DND-41 (cell line): ENCODE measurements at regions not wholly inside any gene's neighbourhood (a gene's known extent, or its start where the extent isn't known, plus 50 kb on each side); places are given as distances from the start of the nearest gene placed in this dataset.

Source experiments
- ATAC-seq: fragments of 200-7000 bp; cut with Tn5 transposase; 3 replicates; pipeline ENCODE4 v1.9.1; 2021; ENCODE audit warnings: low read depth; ENCODE audit not compliant: insufficient read depth
- DNase-seq: peaks from one replicate; pipeline ENCODE4 v3.0.0-alpha.2; 2020
- H2AFZ ChIP-seq: 2 replicates; pipeline ENCODE4 v1.6.0; 2012; ENCODE audit warnings: low read depth, low read length
- H3K27ac ChIP-seq: 2 replicates; pipeline ENCODE4 v1.5.1; 2012; ENCODE audit warnings: low read length, inconsistent platforms
- H3K27me3 ChIP-seq: fragments of 200-600 bp; sonication (generic); 2 replicates; pipeline ENCODE4 v1.6.0; 2012; ENCODE audit warnings: low read length, mild to moderate bottlenecking, inconsistent platforms; ENCODE audit not compliant: insufficient read depth, poor library complexity
- H3K36me3 ChIP-seq: 2 replicates; pipeline ENCODE4 v1.5.1; 2012; ENCODE audit warnings: low read length, inconsistent platforms; ENCODE audit not compliant: insufficient read depth
- H3K4me1 ChIP-seq: 2 replicates; pipeline ENCODE4 v1.5.1; 2012; ENCODE audit warnings: mild to moderate bottlenecking, low read length; ENCODE audit not compliant: insufficient read depth
- H3K4me2 ChIP-seq: 2 replicates; pipeline ENCODE4 v1.6.0; 2012; ENCODE audit warnings: mild to moderate bottlenecking, moderate library complexity, low read length, inconsistent platforms; ENCODE audit not compliant: insufficient read depth
- H3K4me3 ChIP-seq, 2 experiments: fragments of 200-600 bp in 1 of 2; shearing (Covaris generic) in 1 of 2; 2 replicates each; pipeline ENCODE4 v1.5.1; 2012 to 2016; ENCODE audit warnings: inconsistent platforms in 2 of 2, low read length in 2 of 2, mild to moderate bottlenecking in 2 of 2, low read depth in 1 of 2, moderate library complexity in 1 of 2
- H3K79me2 ChIP-seq: 2 replicates; pipeline ENCODE4 v1.6.0; 2012; ENCODE audit warnings: low read length, inconsistent platforms; ENCODE audit not compliant: insufficient read depth
- H3K9ac ChIP-seq: 2 replicates; pipeline ENCODE4 v1.6.0; 2012; ENCODE audit warnings: low read depth, mild to moderate bottlenecking, inconsistent platforms, low read length, moderate library complexity
- H3K9me3 ChIP-seq: 2 replicates; pipeline ENCODE4 v1.5.1; 2012; ENCODE audit warnings: low read length, moderate library complexity, mild to moderate bottlenecking, inconsistent platforms; ENCODE audit not compliant: insufficient read depth, severe bottlenecking
- H4K20me1 ChIP-seq: 2 replicates; pipeline ENCODE4 v1.6.0; 2012; ENCODE audit warnings: low read length; ENCODE audit not compliant: insufficient read depth
- EZH2 ChIP-seq: IDR thresholded peaks from 3 replicates; pipeline ENCODE4 v1.6.1; 2012; ENCODE audit warnings: borderline replicate concordance, low read depth, mild to moderate bottlenecking, moderate library complexity, low read length, inconsistent platforms; ENCODE audit not compliant: severe bottlenecking
- TF ChIP-seq, protein P1 (sequence below): IDR thresholded peaks from 2 replicates; pipeline ENCODE4 v1.5.1; 2012; ENCODE audit warnings: borderline replicate concordance, low read length, moderate library complexity, mild to moderate bottlenecking; ENCODE audit not compliant: poor library complexity, severe bottlenecking; ENCODE audit errors: extremely low read depth

DNA sequence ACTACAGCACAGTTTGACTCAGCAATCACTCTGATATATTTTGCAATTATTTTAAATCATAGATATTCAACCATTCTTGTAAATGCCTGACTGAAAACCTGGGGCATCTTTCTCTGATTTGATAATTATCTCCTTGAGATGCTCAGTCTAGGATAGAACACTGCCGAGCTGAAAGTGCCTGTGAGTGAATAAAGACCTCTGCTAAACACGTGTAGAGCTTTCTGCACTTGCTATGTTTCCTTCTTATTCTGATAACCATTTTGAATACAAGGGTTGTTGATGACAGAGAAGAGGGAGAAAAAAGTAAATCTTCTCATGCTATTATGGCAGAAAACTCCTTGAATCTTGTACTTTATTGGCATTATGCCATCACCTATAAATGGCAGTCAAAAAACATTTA is 1843.4 kb upstream of the IGFBP7 start:
- no peaks in the 10 kb centered on the region for H3K4me1 ChIP-seq
- no peak overlapping the region for H2AFZ ChIP-seq
- no peak overlapping the region for H3K27ac ChIP-seq
- H3K27me3 ChIP-seq = no peaks in the 10 kb centered on the region
- H3K4me3 ChIP-seq = no peak overlapping the region
- no peak overlapping the region for H3K9ac ChIP-seq
- H4K20me1 ChIP-seq = no peaks in the 10 kb centered on the region
- DNase-seq = no peak
- no peak overlapping the region for H3K4me2 ChIP-seq
- H3K9me3 ChIP-seq = no peaks in the 10 kb centered on the region
- TF ChIP-seq EZH2 = no peak
- TF ChIP-seq, protein P1, sequence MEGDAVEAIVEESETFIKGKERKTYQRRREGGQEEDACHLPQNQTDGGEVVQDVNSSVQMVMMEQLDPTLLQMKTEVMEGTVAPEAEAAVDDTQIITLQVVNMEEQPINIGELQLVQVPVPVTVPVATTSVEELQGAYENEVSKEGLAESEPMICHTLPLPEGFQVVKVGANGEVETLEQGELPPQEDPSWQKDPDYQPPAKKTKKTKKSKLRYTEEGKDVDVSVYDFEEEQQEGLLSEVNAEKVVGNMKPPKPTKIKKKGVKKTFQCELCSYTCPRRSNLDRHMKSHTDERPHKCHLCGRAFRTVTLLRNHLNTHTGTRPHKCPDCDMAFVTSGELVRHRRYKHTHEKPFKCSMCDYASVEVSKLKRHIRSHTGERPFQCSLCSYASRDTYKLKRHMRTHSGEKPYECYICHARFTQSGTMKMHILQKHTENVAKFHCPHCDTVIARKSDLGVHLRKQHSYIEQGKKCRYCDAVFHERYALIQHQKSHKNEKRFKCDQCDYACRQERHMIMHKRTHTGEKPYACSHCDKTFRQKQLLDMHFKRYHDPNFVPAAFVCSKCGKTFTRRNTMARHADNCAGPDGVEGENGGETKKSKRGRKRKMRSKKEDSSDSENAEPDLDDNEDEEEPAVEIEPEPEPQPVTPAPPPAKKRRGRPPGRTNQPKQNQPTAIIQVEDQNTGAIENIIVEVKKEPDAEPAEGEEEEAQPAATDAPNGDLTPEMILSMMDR = no peak
- no peaks in the 10 kb centered on the region for H3K79me2 ChIP-seq
- no peaks in the 10 kb centered on the region for H3K36me3 ChIP-seq
- ATAC-seq = no peak

DNA sequence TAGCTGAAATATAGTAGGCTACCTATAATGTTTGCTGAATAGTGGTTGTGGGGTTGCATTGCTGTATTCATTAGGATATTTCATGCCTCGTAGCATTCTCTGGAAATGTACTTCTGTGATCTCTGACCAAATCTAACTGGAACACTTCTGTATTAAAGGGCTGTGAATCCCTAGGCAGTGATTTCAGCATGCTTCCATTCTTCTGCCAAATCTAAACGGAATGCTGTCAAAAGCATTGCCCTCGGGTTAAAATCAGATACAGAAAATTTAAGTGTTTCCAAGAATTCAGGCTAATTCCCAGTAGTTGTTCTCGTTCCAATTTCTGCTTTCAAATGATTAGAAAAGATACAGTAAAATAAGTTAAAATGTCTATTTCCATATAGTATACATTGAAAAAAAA is 1847.5 kb upstream of the IGFBP7 start:
- no peak overlapping the region for H3K4me2 ChIP-seq

DNA sequence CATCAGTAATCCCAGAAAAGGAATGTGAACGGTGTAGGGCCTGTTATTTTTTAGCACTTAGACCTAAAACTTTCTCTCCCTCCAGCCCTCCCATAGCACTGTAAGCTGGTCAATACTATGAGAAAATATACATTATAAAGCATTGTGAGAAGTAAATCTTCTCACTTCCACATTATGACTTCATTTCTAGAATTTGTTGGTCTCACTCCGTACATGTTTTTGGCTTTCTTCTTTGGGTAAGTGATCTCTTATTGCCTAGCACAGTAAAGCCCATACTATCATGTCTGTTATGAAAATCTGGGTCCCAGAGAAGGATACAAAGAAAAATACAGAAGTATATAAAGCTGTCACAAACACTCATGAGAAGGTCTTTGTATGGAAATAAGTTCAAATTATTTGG is 1851.1 kb upstream of the IGFBP7 start:
- H3K9ac ChIP-seq = no peak overlapping the region
- DNase-seq = no peak
- TF ChIP-seq EZH2 = no peak
- TF ChIP-seq, protein P1 = no peak

More for the DNA sequence above, 1847.5 kb upstream of the IGFBP7 start:
- H3K9me3 ChIP-seq = no peaks in the 10 kb centered on the region
- H3K4me1 ChIP-seq = no peaks in the 10 kb centered on the region
- no peak for TF ChIP-seq EZH2
- TF ChIP-seq, protein P1 = no peak
- H3K9ac ChIP-seq = no peak overlapping the region
- H3K79me2 ChIP-seq = no peaks in the 10 kb centered on the region
- DNase-seq (no peak), ATAC-seq (no peak)
- H4K20me1 ChIP-seq = no peaks in the 10 kb centered on the region
- no peaks in the 10 kb centered on the region for H3K36me3 ChIP-seq
- H2AFZ ChIP-seq = no peak overlapping the region
- H3K27me3 ChIP-seq = no peaks in the 10 kb centered on the region
- H3K27ac ChIP-seq = no peak overlapping the region
- H3K4me3 ChIP-seq = no peak overlapping the region

DNA sequence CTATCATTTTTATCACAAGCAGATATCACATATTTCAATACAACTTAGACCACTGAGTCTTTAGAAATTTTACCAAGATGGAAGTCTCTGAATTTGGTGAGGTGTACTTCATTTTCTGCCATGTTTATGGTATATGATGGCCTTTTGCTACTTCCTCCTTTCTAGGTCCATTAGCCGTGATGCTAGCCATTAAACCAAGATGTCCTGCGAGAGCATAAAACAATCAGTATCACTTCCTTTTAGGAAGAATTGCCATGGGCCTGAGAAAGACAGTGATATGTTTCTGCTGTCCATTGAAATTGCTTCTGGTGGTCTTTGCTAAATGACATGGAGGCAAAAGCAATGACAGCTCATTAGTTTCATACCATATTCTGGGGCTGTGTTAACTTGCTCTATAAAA is 1851.7 kb upstream of the IGFBP7 start:
- Histone ChIP-seq H3K36me3 (no peaks in the 10 kb centered on the region), H3K27me3 (no peaks in the 10 kb centered on the region), H3K79me2 (no peaks in the 10 kb centered on the region), H3K4me1 (no peaks in the 10 kb centered on the region), H3K4me2 (no peak overlapping the region), H3K9me3 (no peaks in the 10 kb centered on the region), H3K4me3 (no peak overlapping the region), H3K27ac (no peak overlapping the region), H4K20me1 (no peaks in the 10 kb centered on the region), H2AFZ (no peak overlapping the region), H3K9ac (no peak overlapping the region)
- no peak for DNase-seq
- no peak for ATAC-seq
- TF ChIP-seq EZH2 = no peak
- TF ChIP-seq, protein P1 = no peak

More for the DNA sequence above, 1851.1 kb upstream of the IGFBP7 start:
- H3K4me3 ChIP-seq = no peak overlapping the region
- H4K20me1 ChIP-seq = no peaks in the 10 kb centered on the region
- no peak for ATAC-seq
- no peak overlapping the region for H3K27ac ChIP-seq
- H3K27me3 ChIP-seq = no peaks in the 10 kb centered on the region
- H3K79me2 ChIP-seq = no peaks in the 10 kb centered on the region
- no peak overlapping the region for H3K4me2 ChIP-seq
- no peaks in the 10 kb centered on the region for H3K9me3 ChIP-seq
- no peak overlapping the region for H2AFZ ChIP-seq
- no peaks in the 10 kb centered on the region for H3K4me1 ChIP-seq
- no peaks in the 10 kb centered on the region for H3K36me3 ChIP-seq
